CD14-positive monocyte (primary cell): ENCODE measurements at regions not wholly inside any gene's neighbourhood (a gene's known extent, or its start where the extent isn't known, plus 50 kb on each side); places are given as distances from the start of the nearest gene placed in this dataset.
"Not testable (repeated sequence)": the region's sequence is repeated elsewhere in the genome, so short reads cannot be mapped to it uniquely, and the experiment has no call there.

Source experiments
- DNase-seq, 3 donors: peaks; one replicate each; pipeline ENCODE4 v3.0.0-alpha.2; 2011 to 2022
- H2AFZ ChIP-seq: 2 replicates; pipeline ENCODE4 v1.6.0; 2012; ENCODE audit warnings: mild to moderate bottlenecking, low read depth, low read length, inconsistent platforms; ENCODE audit not compliant: insufficient read depth, poor library complexity, severe bottlenecking
- H3K27ac ChIP-seq, 2 donors: 1 replicate in 1 of 2; 2 replicates in 1 of 2; pipeline ENCODE4 v1.5.1; 2012 to 2013; ENCODE audit warnings: low read length in 2 of 2, control low read depth in 1 of 2, inconsistent platforms in 1 of 2, low read depth in 1 of 2, mild to moderate bottlenecking in 1 of 2
- H3K27me3 ChIP-seq, 2 donors: one replicate each; pipeline versions ENCODE4 v1.6.0 to v1.6.1; 2011 to 2013; ENCODE audit warnings: low read length in 2 of 2; ENCODE audit not compliant: control insufficient read depth in 2 of 2, insufficient read depth in 2 of 2
- H3K36me3 ChIP-seq, 2 donors: replicated peaks in 1 of 2; 1 replicate in 1 of 2; 2 replicates in 1 of 2; pipeline versions ENCODE4 v1.5.1 to v1.6.1; 2012 to 2013; ENCODE audit warnings: low read length in 2 of 2, control low read depth in 1 of 2, inconsistent platforms in 1 of 2, mild to moderate bottlenecking in 1 of 2; ENCODE audit not compliant: insufficient read depth in 2 of 2, control insufficient read depth in 1 of 2
- H3K4me1 ChIP-seq, 2 donors: 1 replicate in 1 of 2; 2 replicates in 1 of 2; pipeline versions ENCODE4 v1.5.1 to v1.6.1; 2012 to 2013; ENCODE audit warnings: low read length in 2 of 2, control low read depth in 1 of 2, inconsistent platforms in 1 of 2, mild to moderate bottlenecking in 1 of 2, moderate library complexity in 1 of 2; ENCODE audit not compliant: insufficient read depth in 2 of 2, control insufficient read depth in 1 of 2
- H3K4me2 ChIP-seq: replicated peaks from 2 replicates; pipeline ENCODE3; 2012; ENCODE audit warnings: low read length, moderate library complexity, mild to moderate bottlenecking; ENCODE audit not compliant: poor library complexity, severe bottlenecking; ENCODE audit errors: extremely low read depth
- H3K4me3 ChIP-seq, 3 experiments: fragments of 200-600 bp in 1 of 3; sonication (generic) in 1 of 3; replicated peaks in 1 of 3; 1 replicate in 2 of 3; 2 replicates in 1 of 3; pipeline ENCODE4 v1.5.1; 2011 to 2013; ENCODE audit warnings: low read length in 3 of 3, mild to moderate bottlenecking in 3 of 3, control low read depth in 2 of 3, low read depth in 2 of 3, inconsistent platforms in 1 of 3, moderate library complexity in 1 of 3
- H3K79me2 ChIP-seq: 2 replicates; pipeline ENCODE4 v1.6.0; 2012; ENCODE audit warnings: mild to moderate bottlenecking, control low read depth, inconsistent platforms, low read length, moderate library complexity; ENCODE audit not compliant: insufficient read depth
- H3K9ac ChIP-seq: 2 replicates; pipeline ENCODE4 v1.6.0; 2017; ENCODE audit warnings: low read length, mild to moderate bottlenecking; ENCODE audit not compliant: insufficient read depth, poor library complexity, severe bottlenecking
- H3K9me3 ChIP-seq, 2 donors: replicated peaks in 1 of 2; 1 replicate in 1 of 2; 2 replicates in 1 of 2; pipeline versions ENCODE4 v1.5.1 to v1.6.1; 2012 to 2013; ENCODE audit warnings: low read length in 2 of 2, control low read depth in 1 of 2; ENCODE audit not compliant: control insufficient read depth in 1 of 2, insufficient read depth in 1 of 2
- H4K20me1 ChIP-seq: 2 replicates; pipeline ENCODE4 v1.6.0; 2012; ENCODE audit warnings: mild to moderate bottlenecking, low read length, control low read depth, moderate library complexity; ENCODE audit not compliant: insufficient read depth
- H3K27ac Mint-ChIP-seq, 7 donors: one replicate each; pipeline ENCODE4 v1.8.0; 2020; ENCODE audit warnings: mild to moderate bottlenecking in 7 of 7, mixed read lengths in 7 of 7, moderate library complexity in 6 of 7, inconsistent platforms in 2 of 7
- H3K27me3 Mint-ChIP-seq, 3 donors: one replicate each; pipeline ENCODE4 v1.8.0; 2021 to 2022; ENCODE audit warnings: low read depth in 3 of 3, mild to moderate bottlenecking in 3 of 3, mixed read lengths in 3 of 3, moderate library complexity in 3 of 3, inconsistent platforms in 1 of 3
- H3K36me3 Mint-ChIP-seq, 2 donors: one replicate each; pipeline ENCODE4 v1.8.0; 2020; ENCODE audit warnings: mixed read lengths in 2 of 2, inconsistent platforms in 1 of 2, mild to moderate bottlenecking in 1 of 2
- H3K4me1 Mint-ChIP-seq: one replicate; pipeline ENCODE4 v1.8.0; 2020; ENCODE audit warnings: mild to moderate bottlenecking, mixed read lengths
- H3K4me3 Mint-ChIP-seq, 2 donors: one replicate each; pipeline ENCODE4 v1.8.0; 2020; ENCODE audit warnings: mild to moderate bottlenecking in 2 of 2, mixed read lengths in 2 of 2, moderate library complexity in 1 of 2
- H3K9me3 Mint-ChIP-seq, 7 donors: one replicate each; pipeline ENCODE4 v1.8.0; 2020 to 2022; ENCODE audit warnings: mixed read lengths in 7 of 7, mild to moderate bottlenecking in 6 of 7, moderate library complexity in 6 of 7, inconsistent platforms in 2 of 7
- WGBS: methylation state at CpG from one replicate; pipeline ENCODE4 v1.1.5; 2013; ENCODE audit warnings: missing lambda C conversion rate; ENCODE audit not compliant: insufficient coverage; 5-methylcytosine and 5-hydroxymethylcytosine counted together
- intact Hi-C, 2 donors: fragments of 100-400 bp; cut with micrococcal nuclease; formaldehyde crosslinking; loops; one replicate each; pipeline versions ENCODE4 v1.15.0 to v1.15.1; 2023
- TF ChIP-seq, protein P1 (sequence below): fragments of 200-600 bp; IDR thresholded peaks from one replicate; pipeline ENCODE4 v1.8.0; 2022; ENCODE audit warnings: antibody characterized with exemption, mild to moderate bottlenecking

- Histone ChIP-seq H3K9me3 (no peaks in the 10 kb centered on the region), H3K4me3 (no peak overlapping the region), H2AFZ (no peak overlapping the region), H3K27ac (no peak overlapping the region), H3K4me2 (no peak overlapping the region), H3K4me1 (no peaks in the 10 kb centered on the region), H4K20me1 (no peaks in the 10 kb centered on the region), H3K79me2 (no peaks in the 10 kb centered on the region), H3K9ac (no peak overlapping the region), H3K27me3 (no peaks in the 10 kb centered on the region), H3K36me3 (no peaks in the 10 kb centered on the region)
- TF ChIP-seq, protein P1, sequence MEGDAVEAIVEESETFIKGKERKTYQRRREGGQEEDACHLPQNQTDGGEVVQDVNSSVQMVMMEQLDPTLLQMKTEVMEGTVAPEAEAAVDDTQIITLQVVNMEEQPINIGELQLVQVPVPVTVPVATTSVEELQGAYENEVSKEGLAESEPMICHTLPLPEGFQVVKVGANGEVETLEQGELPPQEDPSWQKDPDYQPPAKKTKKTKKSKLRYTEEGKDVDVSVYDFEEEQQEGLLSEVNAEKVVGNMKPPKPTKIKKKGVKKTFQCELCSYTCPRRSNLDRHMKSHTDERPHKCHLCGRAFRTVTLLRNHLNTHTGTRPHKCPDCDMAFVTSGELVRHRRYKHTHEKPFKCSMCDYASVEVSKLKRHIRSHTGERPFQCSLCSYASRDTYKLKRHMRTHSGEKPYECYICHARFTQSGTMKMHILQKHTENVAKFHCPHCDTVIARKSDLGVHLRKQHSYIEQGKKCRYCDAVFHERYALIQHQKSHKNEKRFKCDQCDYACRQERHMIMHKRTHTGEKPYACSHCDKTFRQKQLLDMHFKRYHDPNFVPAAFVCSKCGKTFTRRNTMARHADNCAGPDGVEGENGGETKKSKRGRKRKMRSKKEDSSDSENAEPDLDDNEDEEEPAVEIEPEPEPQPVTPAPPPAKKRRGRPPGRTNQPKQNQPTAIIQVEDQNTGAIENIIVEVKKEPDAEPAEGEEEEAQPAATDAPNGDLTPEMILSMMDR = no peak
- WGBS = no CpG with 5 or more reads among the region's 1 CpG
- no peak overlapping the region for H3K27ac Mint-ChIP-seq
- H3K36me3 Mint-ChIP-seq = no peaks in the 10 kb centered on the region
- DNase-seq = no peak
- no peak overlapping the region for H3K4me3 Mint-ChIP-seq
- intact Hi-C loops = no loop called here
- no peaks in the 10 kb centered on the region for H3K4me1 Mint-ChIP-seq
- no peaks in the 10 kb centered on the region for H3K27me3 Mint-ChIP-seq
- H3K9me3 Mint-ChIP-seq = peaks cover 0 to 7% (median 2%) of the 10 kb centered on the region in 7 donors
Measured at GRCh38 chr5:13107537-13107936, 837.0 kb downstream of the DNAH5 start.

GRCh38 chr5:13081116-13081515 is 863.4 kb downstream of the DNAH5 start:
- H3K4me3 Mint-ChIP-seq = no peak overlapping the region
- H3K79me2 ChIP-seq = no peaks in the 10 kb centered on the region
- DNase-seq = no peak
- no peaks in the 10 kb centered on the region for H3K4me1 Mint-ChIP-seq
- H3K9ac ChIP-seq = no peak overlapping the region
- H4K20me1 ChIP-seq = no peaks in the 10 kb centered on the region
- no peak overlapping the region for H3K4me2 ChIP-seq
- H3K4me3 ChIP-seq = no peak overlapping the region
- H3K36me3 Mint-ChIP-seq = no peaks in the 10 kb centered on the region
- H3K27me3 Mint-ChIP-seq = no peaks in the 10 kb centered on the region
- no peaks in the 10 kb centered on the region for H3K4me1 ChIP-seq
- no peak overlapping the region for H3K27ac Mint-ChIP-seq
- 61% methylated on average over 4 of the region's 4 CpGs for WGBS
- no peak overlapping the region for H3K27ac ChIP-seq
- H3K9me3 Mint-ChIP-seq = peaks cover 2 to 13% (median 7%) of the 10 kb centered on the region in 7 donors
- H3K36me3 ChIP-seq = no peaks in the 10 kb centered on the region
- H2AFZ ChIP-seq = no peak overlapping the region
- H3K9me3 ChIP-seq = peaks cover 13 to 21% of the 10 kb centered on the region in 2 donors
- intact Hi-C loops = no loop called here
- TF ChIP-seq, protein P1 = no peak
- no peaks in the 10 kb centered on the region for H3K27me3 ChIP-seq

DNA sequence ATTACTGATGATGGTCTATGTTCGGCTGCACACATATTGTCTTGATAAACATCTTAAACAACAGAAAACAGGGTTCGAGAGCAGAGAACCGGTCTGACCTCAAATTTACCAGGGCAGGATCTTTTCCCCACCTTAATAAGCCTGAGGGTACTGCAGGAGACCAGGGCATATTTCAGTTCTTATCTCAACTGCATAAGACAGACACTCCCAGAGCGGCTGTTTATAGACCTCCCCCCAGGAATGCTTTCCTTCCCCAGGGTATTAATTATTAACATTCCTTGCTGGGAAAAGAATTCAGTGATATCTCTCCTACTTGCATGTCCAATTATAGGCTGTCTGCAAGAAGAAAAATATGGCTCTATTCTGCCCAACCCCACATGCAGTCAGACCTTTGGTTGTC is 871.6 kb downstream of the DNAH5 start:
- H4K20me1 ChIP-seq, H2AFZ ChIP-seq, H3K79me2 ChIP-seq, H3K4me2 ChIP-seq, H3K4me1 Mint-ChIP-seq, DNase-seq, H3K27ac Mint-ChIP-seq, H3K27me3 Mint-ChIP-seq, H3K36me3 ChIP-seq, H3K9ac ChIP-seq, H3K4me1 ChIP-seq, intact Hi-C loops, H3K27me3 ChIP-seq, H3K4me3 ChIP-seq, H3K36me3 Mint-ChIP-seq, H3K4me3 Mint-ChIP-seq, H3K27ac ChIP-seq: not testable (repeated sequence)
- H3K9me3 Mint-ChIP-seq = peaks cover 8 to 29% (median 16%) of the 10 kb centered on the region in 7 donors
- H3K9me3 ChIP-seq = peaks cover 15 to 32% of the 10 kb centered on the region in 2 donors
- WGBS = no CpG with 5 or more reads among the region's 4 CpGs
